Esophagus squamous epithelium (tissue), 4 donors: ENCODE measurements at regions not wholly inside any gene's neighbourhood (a gene's known extent, or its start where the extent isn't known, plus 50 kb on each side); places are given as distances from the start of the nearest gene placed in this dataset.

Source experiments
- POLR2A ChIP-seq, 4 donors: fragments of 450-650 bp; IDR thresholded peaks; one replicate each; pipeline ENCODE4 v1.6.1; 2017; ENCODE audit warnings: antibody characterized with exemption in 4 of 4, mild to moderate bottlenecking in 4 of 4, moderate library complexity in 3 of 4
- TF ChIP-seq, protein P1 (sequence below), 6 experiments: fragments of 450-650 bp in 4 of 6; fragments of 200-600 bp in 2 of 6; sonication (generic) in 2 of 6; IDR thresholded peaks; one replicate each; pipeline ENCODE4 v1.5.1; 2016 to 2019; ENCODE audit warnings: antibody characterized with exemption in 6 of 6, mild to moderate bottlenecking in 4 of 6, moderate library complexity in 4 of 6

DNA sequence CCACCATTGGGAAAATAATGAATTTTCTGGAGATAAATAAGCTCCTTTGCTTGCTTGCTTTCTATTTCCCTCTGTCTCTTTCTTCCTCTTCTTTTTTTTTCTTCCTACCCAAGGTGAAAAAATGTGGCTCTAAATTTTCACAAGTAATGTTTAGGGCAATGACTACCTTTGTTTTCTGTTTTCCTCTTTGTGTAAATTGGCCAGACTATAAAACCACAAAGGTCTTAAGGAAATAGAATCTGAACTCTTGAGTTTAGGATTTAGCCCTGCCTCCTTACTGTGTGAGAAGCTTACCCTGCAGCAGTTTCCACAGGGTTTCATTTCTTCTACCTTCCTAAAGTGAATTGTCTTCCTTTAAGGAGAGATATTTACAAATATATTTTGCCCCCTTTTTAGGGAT, 330.4 kb downstream of the ARL4A start:
- TF ChIP-seq, protein P1, sequence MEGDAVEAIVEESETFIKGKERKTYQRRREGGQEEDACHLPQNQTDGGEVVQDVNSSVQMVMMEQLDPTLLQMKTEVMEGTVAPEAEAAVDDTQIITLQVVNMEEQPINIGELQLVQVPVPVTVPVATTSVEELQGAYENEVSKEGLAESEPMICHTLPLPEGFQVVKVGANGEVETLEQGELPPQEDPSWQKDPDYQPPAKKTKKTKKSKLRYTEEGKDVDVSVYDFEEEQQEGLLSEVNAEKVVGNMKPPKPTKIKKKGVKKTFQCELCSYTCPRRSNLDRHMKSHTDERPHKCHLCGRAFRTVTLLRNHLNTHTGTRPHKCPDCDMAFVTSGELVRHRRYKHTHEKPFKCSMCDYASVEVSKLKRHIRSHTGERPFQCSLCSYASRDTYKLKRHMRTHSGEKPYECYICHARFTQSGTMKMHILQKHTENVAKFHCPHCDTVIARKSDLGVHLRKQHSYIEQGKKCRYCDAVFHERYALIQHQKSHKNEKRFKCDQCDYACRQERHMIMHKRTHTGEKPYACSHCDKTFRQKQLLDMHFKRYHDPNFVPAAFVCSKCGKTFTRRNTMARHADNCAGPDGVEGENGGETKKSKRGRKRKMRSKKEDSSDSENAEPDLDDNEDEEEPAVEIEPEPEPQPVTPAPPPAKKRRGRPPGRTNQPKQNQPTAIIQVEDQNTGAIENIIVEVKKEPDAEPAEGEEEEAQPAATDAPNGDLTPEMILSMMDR (IDR thresholded peaks at IDR 0.05): no peak
- no peak for TF ChIP-seq POLR2A (IDR thresholded peaks at IDR 0.05)
